ENCODE measurements at regions not wholly inside any gene's neighbourhood (a gene's known extent, or its start where the extent isn't known, plus 50 kb on each side); places are given as distances from the start of the nearest gene placed in this dataset.

GRCh38 chr7:110397927-110398660 is 692.8 kb upstream of the LRRN3 start:
- TF ChIP-seq CTCF (IDR thresholded peaks at IDR 0.05; ENCODE audit: borderline replicate concordance, extremely low read depth, insufficient read depth) = no peak
- no peaks in the 10 kb centered on the region for H3K36me3 ChIP-seq (ENCODE audit: control insufficient read depth in 2 of 3, insufficient read depth in 3 of 3, low read length in 3 of 3)
- H3K4me3 ChIP-seq (ENCODE audit: low read length in 3 of 3) = no peak overlapping the region
- H3K9me3 ChIP-seq (ENCODE audit: control insufficient read depth in 2 of 3, insufficient read depth in 1 of 3, low read length in 3 of 3) = no peaks in the 10 kb centered on the region
- intact Hi-C loops (cut with DNase I) = no loop called here
- H3K4me1 ChIP-seq (ENCODE audit: control insufficient read depth in 2 of 3, insufficient read depth in 2 of 3, low read depth in 1 of 3, low read length in 3 of 3) = no peaks in the 10 kb centered on the region
- FAIRE-seq (no peak), DNase-seq (no peak)
- no peak overlapping the region for H3K27ac ChIP-seq (ENCODE audit: low read depth in 2 of 2, low read length in 2 of 2)
- H3K9ac ChIP-seq (ENCODE audit: low read length in 3 of 3) = no peak overlapping the region
- no peaks in the 10 kb centered on the region for H3K27me3 ChIP-seq (ENCODE audit: control insufficient read depth, insufficient read depth, low read length)

- FAIRE-seq (no peak), DNase-seq (no peak)
- no peak overlapping the region for H3K9ac ChIP-seq (ENCODE audit: low read length in 3 of 3)
- no peak for TF ChIP-seq CTCF (IDR thresholded peaks at IDR 0.05; ENCODE audit: borderline replicate concordance, extremely low read depth, insufficient read depth)
- H3K4me1 ChIP-seq (ENCODE audit: control insufficient read depth in 2 of 3, insufficient read depth in 2 of 3, low read depth in 1 of 3, low read length in 3 of 3) = no peaks in the 10 kb centered on the region
- H3K9me3 ChIP-seq (ENCODE audit: control insufficient read depth in 2 of 3, insufficient read depth in 1 of 3, low read length in 3 of 3) = no peaks in the 10 kb centered on the region
- H3K27me3 ChIP-seq (ENCODE audit: control insufficient read depth, insufficient read depth, low read length) = no peaks in the 10 kb centered on the region
- H3K27ac ChIP-seq (ENCODE audit: low read depth in 2 of 2, low read length in 2 of 2) = no peak overlapping the region
- intact Hi-C loops (cut with DNase I) = no loop called here
- no peak overlapping the region for H3K4me3 ChIP-seq (ENCODE audit: low read length in 3 of 3)
- H3K36me3 ChIP-seq (ENCODE audit: control insufficient read depth in 2 of 3, insufficient read depth in 3 of 3, low read length in 3 of 3) = no peaks in the 10 kb centered on the region
Measured at GRCh38 chr7:110399421-110399820, 691.5 kb upstream of the LRRN3 start.

GRCh38 chr7:110400411-110400810 is 690.5 kb upstream of the LRRN3 start:
- FAIRE-seq (no peak), DNase-seq (no peak)
- no peak for TF ChIP-seq CTCF (IDR thresholded peaks at IDR 0.05; ENCODE audit: borderline replicate concordance, extremely low read depth, insufficient read depth)
- Histone ChIP-seq H3K27me3 (ENCODE audit: control insufficient read depth, insufficient read depth, low read length) (no peaks in the 10 kb centered on the region), H3K27ac (ENCODE audit: low read depth in 2 of 2, low read length in 2 of 2) (no peak overlapping the region), H3K36me3 (ENCODE audit: control insufficient read depth in 2 of 3, insufficient read depth in 3 of 3, low read length in 3 of 3) (no peaks in the 10 kb centered on the region), H3K4me3 (ENCODE audit: low read length in 3 of 3) (no peak overlapping the region), H3K4me1 (ENCODE audit: control insufficient read depth in 2 of 3, insufficient read depth in 2 of 3, low read depth in 1 of 3, low read length in 3 of 3) (no peaks in the 10 kb centered on the region), H3K9me3 (ENCODE audit: control insufficient read depth in 2 of 3, insufficient read depth in 1 of 3, low read length in 3 of 3) (no peaks in the 10 kb centered on the region), H3K9ac (ENCODE audit: low read length in 3 of 3) (no peak overlapping the region)
- intact Hi-C loops (cut with DNase I) = no loop called here

- Histone ChIP-seq H3K27ac (ENCODE audit: low read depth in 2 of 2, low read length in 2 of 2) (no peak overlapping the region), H3K4me3 (ENCODE audit: low read length in 3 of 3) (no peak overlapping the region), H3K27me3 (ENCODE audit: control insufficient read depth, insufficient read depth, low read length) (no peaks in the 10 kb centered on the region), H3K9me3 (ENCODE audit: control insufficient read depth in 2 of 3, insufficient read depth in 1 of 3, low read length in 3 of 3) (no peaks in the 10 kb centered on the region), H3K4me1 (ENCODE audit: control insufficient read depth in 2 of 3, insufficient read depth in 2 of 3, low read depth in 1 of 3, low read length in 3 of 3) (no peaks in the 10 kb centered on the region), H3K36me3 (ENCODE audit: control insufficient read depth in 2 of 3, insufficient read depth in 3 of 3, low read length in 3 of 3) (no peaks in the 10 kb centered on the region), H3K9ac (ENCODE audit: low read length in 3 of 3) (no peak overlapping the region)
- no peak for FAIRE-seq
- no peak for DNase-seq
- TF ChIP-seq CTCF (IDR thresholded peaks at IDR 0.05; ENCODE audit: borderline replicate concordance, extremely low read depth, insufficient read depth) = no peak
- intact Hi-C loops (cut with DNase I) = no loop called here
Measured at GRCh38 chr7:110407242-110407641, 683.7 kb upstream of the LRRN3 start.
